Epithelial cell of esophagus (primary cell): ENCODE measurements at regions not wholly inside any gene's neighbourhood (a gene's known extent, or its start where the extent isn't known, plus 50 kb on each side); places are given as distances from the start of the nearest gene placed in this dataset.
"Not testable (repeated sequence)": the region's sequence is repeated elsewhere in the genome, so short reads cannot be mapped to it uniquely, and the experiment has no call there.

ENCODE experiments used
- DNase-seq: peaks from one replicate; pipeline ENCODE4 v3.0.0; 2010; ENCODE audit warnings: low read depth
- H3K4me3 ChIP-seq: 2 replicates; pipeline ENCODE4 v1.5.1; 2011; ENCODE audit warnings: mild to moderate bottlenecking, low read length, control low read depth
- TF ChIP-seq, protein P1 (sequence below): IDR thresholded peaks from 2 replicates; pipeline ENCODE4 v1.5.1; 2011; ENCODE audit warnings: low read depth, mild to moderate bottlenecking, low read length, control low read depth, inconsistent platforms; ENCODE audit not compliant: insufficient read depth; ENCODE audit errors: missing control alignments

GRCh38 chr16:58904291-58904690 is 170.2 kb upstream of the GOT2 start:
- DNase-seq, result no peak
- TF ChIP-seq, protein P1, sequence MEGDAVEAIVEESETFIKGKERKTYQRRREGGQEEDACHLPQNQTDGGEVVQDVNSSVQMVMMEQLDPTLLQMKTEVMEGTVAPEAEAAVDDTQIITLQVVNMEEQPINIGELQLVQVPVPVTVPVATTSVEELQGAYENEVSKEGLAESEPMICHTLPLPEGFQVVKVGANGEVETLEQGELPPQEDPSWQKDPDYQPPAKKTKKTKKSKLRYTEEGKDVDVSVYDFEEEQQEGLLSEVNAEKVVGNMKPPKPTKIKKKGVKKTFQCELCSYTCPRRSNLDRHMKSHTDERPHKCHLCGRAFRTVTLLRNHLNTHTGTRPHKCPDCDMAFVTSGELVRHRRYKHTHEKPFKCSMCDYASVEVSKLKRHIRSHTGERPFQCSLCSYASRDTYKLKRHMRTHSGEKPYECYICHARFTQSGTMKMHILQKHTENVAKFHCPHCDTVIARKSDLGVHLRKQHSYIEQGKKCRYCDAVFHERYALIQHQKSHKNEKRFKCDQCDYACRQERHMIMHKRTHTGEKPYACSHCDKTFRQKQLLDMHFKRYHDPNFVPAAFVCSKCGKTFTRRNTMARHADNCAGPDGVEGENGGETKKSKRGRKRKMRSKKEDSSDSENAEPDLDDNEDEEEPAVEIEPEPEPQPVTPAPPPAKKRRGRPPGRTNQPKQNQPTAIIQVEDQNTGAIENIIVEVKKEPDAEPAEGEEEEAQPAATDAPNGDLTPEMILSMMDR, result no peak
- H3K4me3 ChIP-seq, result no peak overlapping the region

GRCh38 chr16:58889516-58889915 is 155.4 kb upstream of the GOT2 start:
- DNase-seq, result no peak
- H3K4me3 ChIP-seq, result no peak overlapping the region
- TF ChIP-seq, protein P1, result no peak

DNA sequence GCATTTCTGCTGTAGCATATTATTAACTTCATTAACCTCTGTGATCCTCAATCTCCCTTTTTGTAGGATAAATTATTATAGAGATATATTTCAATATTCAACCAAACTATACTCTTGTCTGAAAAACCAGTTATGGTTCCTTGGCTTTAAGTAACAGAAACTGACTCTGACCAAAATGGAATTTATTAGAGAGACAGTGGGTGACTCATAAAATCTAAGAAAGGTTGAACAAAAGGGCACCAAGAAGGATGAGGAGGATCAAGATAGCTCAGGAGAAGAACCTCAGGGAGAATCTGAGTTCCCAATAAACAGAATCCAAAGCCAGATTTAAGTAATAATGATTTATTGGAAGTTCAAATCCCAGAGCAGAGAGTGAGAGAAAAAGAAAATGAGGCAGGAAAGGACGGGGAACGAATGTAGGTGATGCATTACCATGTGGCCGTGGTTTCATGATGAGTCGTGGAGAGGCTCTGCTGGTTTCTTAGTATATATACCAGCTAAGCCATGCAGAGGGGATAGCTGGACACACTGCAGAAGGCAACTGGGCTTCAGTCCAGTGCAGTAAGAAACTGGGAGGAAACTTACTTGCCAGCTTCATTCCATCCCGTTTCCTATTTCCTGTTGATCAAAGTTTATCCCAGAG is 151.5 kb upstream of the GOT2 start:
- H3K4me3 ChIP-seq, result no peak overlapping the region
- no peak for DNase-seq
- TF ChIP-seq, protein P1, result no peak

DNA sequence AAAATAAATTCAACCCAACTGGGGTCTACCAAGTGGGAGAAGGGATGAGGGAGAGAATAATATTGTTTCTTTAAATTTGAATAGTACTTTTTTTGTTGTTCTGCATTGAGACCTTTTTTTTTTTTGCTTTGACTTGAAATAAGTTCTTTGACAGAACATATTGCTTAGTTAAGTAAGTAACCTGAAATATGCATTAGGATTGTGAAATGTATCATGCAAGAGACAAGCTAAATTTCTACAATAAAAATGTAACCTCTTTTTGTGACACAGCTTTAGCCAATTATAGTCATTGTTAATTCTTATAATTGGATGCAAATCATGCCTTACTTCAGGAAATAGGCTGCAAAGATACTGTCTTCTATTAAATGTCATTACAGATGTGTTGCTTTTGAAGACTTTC is 150.0 kb upstream of the GOT2 start:
- TF ChIP-seq, protein P1, result no peak

GRCh38 chr16:58883131-58883530 is 149.0 kb upstream of the GOT2 start:
- TF ChIP-seq, protein P1, result no peak
- H3K4me3 ChIP-seq, result no peak overlapping the region
- no peak for DNase-seq

More for the DNA sequence above, 150.0 kb upstream of the GOT2 start:
- no peak for DNase-seq
- H3K4me3 ChIP-seq, result no peak overlapping the region

DNA sequence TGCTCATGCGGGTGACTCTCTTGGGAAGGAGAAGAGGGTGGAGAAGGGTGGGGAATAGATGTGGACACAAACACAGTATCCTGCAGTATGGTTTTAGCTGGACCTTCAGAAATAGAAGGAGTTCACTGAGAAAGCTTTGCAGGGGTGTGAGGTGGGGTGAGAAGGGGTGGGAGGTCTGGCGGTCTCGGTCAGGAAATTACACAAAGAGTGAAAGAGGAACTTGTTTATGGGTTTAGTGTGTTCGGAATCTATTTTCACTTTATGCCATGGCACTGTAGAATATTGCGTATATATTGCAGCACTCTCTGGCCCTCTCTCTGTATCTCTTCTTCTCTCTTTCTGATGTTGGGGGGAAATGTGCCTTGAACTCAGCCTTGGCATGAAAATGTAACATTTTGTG is 148.2 kb upstream of the GOT2 start:
- DNase-seq, result no peak
- TF ChIP-seq, protein P1, result no peak
- no peak overlapping the region for H3K4me3 ChIP-seq

- not testable (repeated sequence) for DNase-seq, H3K4me3 ChIP-seq
These were observed 144.5 kb upstream of the GOT2 start for GRCh38 chr16:58878641-58879040.

DNA sequence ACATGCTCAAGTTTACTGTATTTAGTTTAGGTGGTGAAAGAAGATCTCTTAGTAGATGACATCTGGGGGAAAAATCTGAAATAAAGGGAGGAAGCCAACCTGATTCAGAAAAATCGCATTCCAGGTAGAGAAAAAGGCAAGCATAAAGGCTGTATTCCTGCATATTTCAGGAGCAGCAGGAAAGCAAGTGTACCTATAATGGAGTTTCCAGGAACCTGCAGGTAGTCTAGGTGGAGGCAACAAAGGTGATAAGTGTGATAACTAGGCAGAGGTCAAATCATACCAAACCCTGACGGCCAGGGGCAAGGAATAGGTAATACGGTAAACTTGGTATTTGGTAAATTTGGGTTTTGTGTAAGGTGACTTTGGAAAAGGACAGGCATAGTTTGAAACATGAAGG is 132.8 kb upstream of the GOT2 start:
- TF ChIP-seq, protein P1, result no peak

More for the DNA sequence above, 132.8 kb upstream of the GOT2 start:
- no peak overlapping the region for H3K4me3 ChIP-seq
- DNase-seq, result no peak
